ENCODE measurements at regions not wholly inside any gene's neighbourhood (a gene's known extent, or its start where the extent isn't known, plus 50 kb on each side); places are given as distances from the start of the nearest gene placed in this dataset.
"Not testable (repeated sequence)": the region's sequence is repeated elsewhere in the genome, so short reads cannot be mapped to it uniquely, and the experiment has no call there.

DNA sequence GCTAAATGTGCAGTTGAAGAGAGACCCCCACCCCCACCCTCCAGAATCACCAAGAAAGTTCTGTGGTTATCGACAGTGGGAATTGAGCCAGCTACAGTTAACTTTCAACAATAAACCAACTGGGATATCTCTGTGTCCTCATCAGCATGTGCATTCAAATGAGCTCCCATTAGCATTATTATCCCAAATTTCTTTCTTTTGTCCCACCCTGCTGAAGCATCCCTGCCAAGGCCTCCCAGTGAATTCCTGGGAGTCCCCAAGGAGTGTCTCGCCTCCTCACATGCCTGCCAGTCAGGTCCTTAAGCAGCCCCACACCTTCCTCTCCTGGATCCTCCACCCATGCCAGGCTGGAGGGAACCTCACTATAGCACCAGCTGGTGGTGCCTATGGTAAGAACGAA, 422.1 kb upstream of the HNRNPA3 start:
- DNase-seq (ENCODE audit: low read depth in 2 of 3, low spot score in 2 of 3), result no peak

DNA sequence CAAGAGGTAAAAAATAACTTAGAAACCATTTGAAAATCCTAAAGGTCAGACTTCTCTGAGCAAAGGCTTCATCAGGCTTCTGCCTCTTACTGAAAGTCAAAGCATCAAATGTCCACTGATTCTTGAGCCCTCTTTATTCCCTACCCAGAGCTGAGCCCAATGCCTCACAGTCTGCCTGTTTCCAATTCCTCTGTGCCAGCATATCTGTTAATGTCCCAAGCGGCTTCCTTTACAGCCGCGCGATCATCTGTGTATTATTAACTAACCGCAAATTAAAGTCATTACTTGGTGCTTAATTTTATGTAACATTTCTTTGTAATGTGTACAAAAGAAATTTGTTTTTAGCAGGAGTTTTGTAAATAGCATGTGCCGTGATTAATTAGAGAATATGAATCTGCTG, 418.8 kb upstream of the HNRNPA3 start:
- no peak for DNase-seq (ENCODE audit: low read depth in 2 of 3, low spot score in 2 of 3)

DNA sequence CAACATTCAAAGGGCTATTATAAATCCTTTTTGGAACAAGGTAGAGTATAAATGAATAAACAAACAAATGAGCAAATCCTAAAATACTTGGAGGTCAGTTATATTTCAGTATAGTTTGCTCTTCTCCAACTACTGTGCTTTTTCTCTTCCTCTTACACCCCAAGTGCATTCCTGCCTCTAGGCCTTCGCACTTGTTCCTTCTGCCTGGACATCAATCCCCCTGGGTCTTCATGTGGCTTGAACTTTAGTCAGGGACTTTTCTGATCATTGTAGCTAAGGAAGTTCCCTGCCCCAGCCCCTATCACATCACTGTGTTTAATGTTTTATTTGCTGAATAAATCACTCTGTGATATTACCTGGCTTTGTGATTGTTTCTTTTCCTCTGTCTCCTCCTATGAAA, 418.2 kb upstream of the HNRNPA3 start:
- DNase-seq (ENCODE audit: low read depth in 2 of 3, low spot score in 2 of 3), result no peak

DNA sequence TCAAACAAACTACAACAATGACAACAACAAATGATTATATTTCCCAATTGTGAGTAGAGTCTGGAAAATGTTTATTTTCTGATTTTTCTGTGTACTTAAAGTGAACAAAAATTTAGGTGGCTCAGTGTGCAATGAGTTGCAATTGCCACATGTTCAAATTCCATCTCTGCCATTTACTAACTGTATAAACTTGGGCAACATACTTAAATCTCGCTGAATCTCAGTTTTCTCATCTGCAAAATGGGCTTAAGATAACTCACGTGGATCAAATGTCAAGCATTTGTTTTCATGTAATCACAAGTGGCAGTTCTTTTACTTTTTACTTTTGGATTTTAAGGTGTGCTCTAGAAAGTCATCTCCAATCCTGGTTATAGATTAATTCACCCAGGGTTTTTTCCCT, 416.8 kb upstream of the HNRNPA3 start:
- no peak for DNase-seq (ENCODE audit: low read depth in 2 of 3, low spot score in 2 of 3)

DNA sequence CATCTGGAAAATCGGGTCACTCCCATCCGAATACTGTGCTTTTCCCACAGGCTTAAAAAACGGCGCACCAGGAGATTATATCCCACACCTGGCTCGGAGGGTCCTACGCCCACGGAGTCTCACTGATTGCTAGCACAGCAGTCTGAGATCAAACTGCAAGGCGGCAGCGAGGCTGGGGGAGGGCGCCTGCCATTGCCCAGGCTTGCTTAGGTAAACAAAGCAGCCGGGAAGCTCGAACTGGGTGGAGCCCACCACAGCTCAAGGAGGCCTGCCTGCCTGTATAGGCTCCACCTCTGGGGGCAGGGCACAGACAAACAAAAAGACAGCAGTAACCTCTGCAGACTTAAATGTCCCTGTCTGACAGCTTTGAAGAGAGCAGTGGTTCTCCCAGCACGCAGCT, 415.9 kb upstream of the HNRNPA3 start:
- not testable (repeated sequence) for DNase-seq (ENCODE audit: low read depth in 2 of 3, low spot score in 2 of 3)

DNA sequence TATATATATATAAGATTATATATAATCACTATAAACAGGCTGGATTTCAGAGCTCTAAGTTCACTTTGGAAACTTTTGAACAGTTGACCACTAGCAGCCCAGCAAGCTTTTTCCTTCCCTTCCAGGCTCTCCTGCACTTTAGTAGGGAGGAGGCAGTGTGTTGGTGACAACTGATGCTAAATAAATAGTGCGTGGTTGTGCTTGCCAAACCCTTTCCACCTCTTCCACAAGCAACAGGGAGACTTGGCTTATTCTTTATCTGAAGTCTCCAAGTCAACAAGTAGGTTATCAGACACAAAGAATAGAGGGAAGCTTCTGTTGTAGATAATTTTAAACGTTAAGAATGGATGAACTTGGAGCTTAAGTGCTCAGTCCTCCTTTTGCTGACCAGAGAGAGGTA, 408.2 kb upstream of the HNRNPA3 start:
- DNase-seq (ENCODE audit: low read depth in 2 of 3, low spot score in 2 of 3), result no peak

DNA sequence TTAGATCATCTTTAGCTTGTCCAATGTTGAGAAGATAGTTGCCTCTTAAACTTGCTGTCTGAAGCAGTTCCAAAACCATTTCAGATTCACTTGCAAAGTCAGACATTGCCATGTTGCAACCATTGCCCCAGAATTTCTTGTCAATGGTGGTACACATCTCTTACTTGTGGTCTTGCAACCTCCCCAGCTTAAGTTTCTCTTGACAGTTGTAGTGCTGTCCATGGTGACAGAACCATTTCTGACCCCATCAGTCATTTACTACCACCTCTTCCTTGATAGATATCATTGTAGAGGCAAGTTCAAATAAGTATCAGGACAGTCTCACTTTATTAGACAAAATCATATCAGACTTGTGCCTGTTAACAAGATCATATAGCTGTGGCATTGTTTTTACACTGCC, 407.2 kb upstream of the HNRNPA3 start:
- no peak for DNase-seq (ENCODE audit: low read depth in 2 of 3, low spot score in 2 of 3)

DNA sequence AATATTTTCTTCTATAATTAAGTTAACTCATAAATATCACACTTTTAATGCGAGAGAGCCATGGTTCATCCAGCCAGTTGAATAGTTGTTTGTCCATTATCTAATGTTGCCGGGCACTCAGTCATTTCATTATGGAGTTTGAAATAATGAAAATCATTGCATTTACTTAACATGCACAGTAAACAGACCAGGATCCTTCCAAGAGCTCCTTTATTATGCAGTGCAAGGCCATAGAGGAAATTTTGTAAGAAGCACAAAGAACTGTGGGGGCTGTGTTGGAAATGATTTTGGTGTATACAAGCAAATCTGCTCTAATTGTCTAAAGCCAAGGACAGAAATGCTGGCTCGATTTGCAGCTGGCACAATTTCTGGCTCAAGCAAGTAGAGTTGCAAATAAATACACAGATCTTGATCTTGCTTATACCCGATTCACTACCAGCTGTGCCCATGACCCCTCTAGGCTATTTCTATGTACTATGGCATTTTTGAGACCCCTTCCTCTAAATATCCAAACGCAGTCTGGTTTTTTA, 400.3 kb upstream of the HNRNPA3 start:
- DNase-seq (ENCODE audit: low read depth in 2 of 3, low spot score in 2 of 3), result no peak

DNA sequence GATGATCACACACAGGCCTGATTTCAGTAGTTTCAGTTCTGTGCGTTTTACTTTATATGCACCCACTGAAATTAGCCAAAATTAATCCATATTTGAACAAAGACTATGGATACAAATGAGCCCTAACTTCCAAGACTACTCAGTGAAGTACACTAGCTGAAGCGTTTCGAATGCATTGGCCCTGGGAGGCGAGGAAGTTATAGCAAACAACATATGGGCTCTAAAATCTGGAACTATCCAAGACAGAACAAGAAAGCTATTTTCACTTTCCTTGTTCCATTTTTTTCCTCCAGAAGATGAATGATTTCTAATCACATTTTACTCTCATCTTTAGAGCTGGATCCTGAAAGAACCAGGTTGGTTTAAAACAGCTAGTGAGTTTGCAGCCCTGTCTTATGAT, 399.4 kb upstream of the HNRNPA3 start:
- DNase-seq (ENCODE audit: low read depth in 2 of 3, low spot score in 2 of 3), result no peak

DNA sequence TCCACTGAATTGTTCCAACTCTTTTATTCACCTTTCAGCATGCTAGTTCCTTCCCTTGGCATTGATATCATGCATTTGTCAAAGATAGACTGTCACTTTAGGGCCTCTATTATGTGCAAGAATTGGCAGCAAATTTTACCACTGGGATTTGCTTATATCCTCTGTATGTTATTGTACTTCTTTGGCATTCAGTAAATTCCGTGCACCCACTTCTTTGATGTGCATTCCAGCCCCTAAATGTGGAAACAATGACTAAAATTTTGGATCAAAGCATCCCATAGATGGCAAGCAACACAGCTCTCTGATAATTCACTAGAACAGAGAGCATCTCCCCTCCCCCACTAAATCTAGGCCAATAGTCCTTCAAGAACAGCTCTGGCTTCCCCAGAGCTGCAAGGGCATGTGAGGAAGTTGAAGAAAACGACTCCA, 399.0 kb upstream of the HNRNPA3 start:
- DNase-seq (ENCODE audit: low read depth in 2 of 3, low spot score in 2 of 3), result no peak

DNA sequence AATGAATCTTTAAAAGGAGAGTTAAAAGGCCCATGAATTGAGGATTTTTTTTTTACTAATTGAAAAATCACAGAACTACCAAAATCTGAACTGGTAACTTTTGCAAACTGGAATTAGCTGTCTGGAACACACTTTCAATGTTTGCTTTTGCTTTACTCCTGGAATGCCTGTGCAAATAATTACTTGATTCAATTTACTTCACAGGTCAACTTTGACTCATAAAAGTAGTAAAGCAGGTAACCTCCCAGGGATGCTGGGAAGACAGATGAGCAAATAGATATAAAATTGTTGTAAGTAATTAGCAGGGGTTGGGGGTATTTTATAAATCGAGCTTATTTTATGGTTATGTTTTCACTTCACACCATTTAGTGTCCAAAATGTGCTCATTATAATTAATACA, 398.3 kb upstream of the HNRNPA3 start:
- no peak for DNase-seq (ENCODE audit: low read depth in 2 of 3, low spot score in 2 of 3)

DNA sequence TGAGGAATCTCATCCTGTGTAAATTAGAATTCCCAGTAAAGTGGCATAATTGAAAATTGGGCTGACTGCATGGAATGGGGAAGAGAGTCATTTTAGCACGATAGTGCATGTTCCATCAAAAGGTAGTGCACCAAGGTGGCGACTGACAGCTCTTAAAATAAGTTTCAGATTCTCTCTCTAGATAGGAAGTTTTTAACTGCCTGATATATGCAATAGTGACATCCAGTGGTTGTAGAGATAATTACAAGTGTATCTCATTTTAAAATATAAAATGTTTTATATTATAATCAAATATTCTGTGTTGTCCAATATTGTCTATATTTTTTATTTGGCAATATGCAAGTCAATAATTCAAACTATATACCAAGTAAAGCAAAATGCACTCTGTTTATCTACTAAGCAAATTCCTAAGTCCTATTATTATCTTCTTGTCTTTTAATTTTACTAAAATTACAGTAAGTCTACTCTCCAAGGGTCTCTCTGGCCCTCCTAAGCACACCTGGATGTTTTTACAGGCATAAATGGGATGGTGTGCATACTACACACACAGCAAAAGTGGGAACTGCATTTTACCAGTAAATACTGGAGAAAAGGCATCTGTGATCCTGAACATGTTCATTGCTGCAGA, 397.7 kb upstream of the HNRNPA3 start:
- DNase-seq (ENCODE audit: low read depth in 2 of 3, low spot score in 2 of 3), result no peak

DNA sequence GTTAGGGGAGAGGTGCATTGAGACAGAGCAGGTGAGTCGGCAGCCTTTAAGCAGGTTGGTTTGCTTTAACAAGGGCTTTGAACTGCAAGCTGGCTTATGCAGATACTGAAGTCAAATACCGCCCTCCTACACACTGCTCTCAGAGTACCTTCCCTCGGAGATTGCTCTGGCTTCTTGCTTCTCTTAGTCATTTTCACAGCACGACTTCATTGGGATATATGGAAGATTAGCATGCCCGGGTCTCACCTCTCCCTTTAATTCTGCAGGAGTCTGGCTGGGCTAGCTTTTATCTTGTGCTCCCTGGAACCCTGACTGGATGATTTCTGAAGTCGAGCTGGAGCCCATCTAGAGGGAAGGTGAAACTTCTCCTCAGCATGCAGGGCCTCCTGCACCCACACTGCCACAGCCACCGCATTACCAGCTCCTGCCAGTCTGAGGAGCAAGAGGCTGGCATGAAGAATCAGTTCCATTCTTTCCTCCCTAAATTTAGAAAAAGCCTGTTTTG, 395.5 kb upstream of the HNRNPA3 start:
- DNase-seq (ENCODE audit: low read depth in 2 of 3, low spot score in 2 of 3), result no peak

DNA sequence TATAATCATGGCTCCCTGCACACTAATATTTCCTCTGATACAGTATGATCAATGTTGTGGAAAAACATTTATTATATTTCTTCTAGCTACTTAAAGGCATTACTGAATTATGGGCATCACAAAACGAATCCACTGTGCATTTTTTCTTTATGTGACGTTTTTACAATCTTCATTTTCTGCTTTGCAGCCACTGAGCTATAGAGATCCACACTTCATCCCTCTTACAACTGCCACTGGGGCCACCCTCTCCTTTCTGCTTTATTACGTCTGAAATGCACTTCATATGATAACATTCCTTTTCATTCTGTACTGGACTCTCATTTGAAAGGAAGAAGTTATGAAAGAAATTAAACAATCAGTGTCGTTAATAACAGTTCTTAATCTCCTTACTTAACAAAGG, 394.5 kb upstream of the HNRNPA3 start:
- DNase-seq (ENCODE audit: low read depth in 2 of 3, low spot score in 2 of 3), result no peak

DNA sequence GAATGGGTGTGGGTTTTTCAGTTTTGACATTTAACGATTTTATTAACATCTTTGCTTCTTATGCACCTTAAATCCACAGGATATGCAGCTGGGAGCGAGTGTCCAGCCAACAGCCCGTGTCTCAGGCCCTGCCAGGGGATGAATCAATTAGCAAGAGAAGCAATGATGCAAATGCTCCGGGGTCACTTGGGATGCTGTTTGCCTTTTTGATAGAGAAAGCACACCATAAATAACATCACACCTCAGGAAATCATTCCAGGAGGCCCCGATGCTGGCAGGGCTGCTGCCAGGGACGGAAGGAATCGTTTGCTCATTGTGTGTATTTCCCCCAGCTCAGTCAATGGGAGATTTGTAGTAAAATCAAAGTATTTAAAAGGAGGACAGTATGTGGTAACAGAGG, 394.0 kb upstream of the HNRNPA3 start:
- DNase-seq (ENCODE audit: low read depth in 2 of 3, low spot score in 2 of 3), result no peak

DNA sequence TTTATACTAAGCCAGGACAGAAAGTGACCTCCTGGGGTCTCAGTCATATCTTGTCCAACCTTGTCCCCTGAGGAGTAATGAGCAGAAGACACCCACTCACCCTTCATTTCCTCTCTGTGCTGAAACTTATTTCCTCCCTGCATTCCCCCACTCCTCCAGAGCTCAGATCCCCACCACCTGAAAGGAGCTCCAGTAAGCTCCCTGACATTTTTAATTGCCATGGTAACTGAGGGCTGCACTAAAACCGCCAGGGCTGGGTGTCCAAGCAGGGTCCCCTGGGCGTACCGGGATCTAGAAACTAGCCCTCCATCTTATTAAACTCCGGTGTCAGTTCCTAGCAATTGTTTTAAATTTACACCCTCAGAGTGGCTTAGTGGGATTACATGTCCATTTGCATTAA, 393.3 kb upstream of the HNRNPA3 start:
- no peak for DNase-seq (ENCODE audit: low read depth in 2 of 3, low spot score in 2 of 3)

DNA sequence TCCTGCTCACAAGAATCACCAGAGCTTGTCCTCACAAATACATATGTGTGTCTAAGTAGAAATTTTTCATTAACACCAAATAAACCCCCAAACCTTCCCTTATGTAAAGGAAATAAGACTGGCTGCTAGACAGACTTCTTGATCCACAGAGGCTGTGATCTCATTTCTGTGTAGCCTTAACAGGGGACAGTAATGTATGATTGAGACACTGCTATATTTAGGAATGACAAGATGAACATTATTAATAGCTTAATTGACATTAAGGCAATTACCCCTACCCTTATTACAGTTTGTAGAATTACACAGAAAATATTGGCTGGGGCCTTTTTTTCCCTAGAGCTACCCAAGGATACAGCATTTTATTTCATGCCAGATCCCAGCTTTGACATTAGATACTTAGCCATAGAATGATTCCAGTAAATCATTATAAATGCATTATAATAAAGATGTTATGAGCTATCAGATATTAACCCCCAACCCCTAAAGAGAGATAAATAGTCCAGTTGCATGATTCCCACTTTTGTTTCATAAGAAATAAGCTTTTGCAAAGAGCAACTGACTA, 392.1 kb upstream of the HNRNPA3 start:
- no peak for DNase-seq (ENCODE audit: low read depth in 2 of 3, low spot score in 2 of 3)

DNA sequence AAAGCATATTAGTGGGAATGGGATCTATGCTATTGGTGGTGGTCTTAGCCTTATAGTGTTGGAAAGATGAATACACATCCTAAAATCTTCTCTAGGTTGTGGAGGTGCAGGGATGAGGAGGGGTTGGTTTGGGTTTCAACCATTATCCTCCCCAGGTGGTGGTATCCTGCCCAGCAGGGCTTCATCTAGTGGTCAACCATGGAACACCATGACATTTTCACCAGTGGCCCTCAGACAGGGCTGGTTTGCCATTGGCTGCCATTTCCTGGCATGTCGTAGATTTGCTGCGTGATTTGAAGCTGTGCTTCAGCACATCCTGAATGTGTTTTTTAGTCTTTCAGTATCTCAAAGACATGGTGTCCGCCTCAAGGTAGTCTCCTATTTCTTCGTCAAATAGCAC, 391.2 kb upstream of the HNRNPA3 start:
- DNase-seq (ENCODE audit: low read depth in 2 of 3, low spot score in 2 of 3), result no peak

DNA sequence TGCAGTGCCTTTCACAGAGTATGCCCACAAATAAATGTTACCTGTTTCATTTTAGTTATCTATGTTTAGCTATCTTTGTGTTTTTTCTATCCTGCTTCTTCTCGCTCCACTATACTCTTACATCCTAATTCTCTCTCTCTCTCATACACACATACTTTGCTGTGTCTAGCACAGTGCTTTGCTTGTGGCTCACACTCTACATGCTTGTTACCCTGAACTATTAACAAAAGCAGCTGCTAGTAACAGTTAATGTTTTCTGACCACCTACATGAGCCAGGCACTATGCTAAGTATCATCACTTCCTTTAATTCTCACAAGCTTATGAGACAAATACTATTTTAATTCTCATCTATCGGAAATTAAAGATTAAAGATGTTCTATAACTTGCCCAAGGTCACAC, 390.5 kb upstream of the HNRNPA3 start:
- no peak for DNase-seq (ENCODE audit: low read depth in 2 of 3, low spot score in 2 of 3)

DNA sequence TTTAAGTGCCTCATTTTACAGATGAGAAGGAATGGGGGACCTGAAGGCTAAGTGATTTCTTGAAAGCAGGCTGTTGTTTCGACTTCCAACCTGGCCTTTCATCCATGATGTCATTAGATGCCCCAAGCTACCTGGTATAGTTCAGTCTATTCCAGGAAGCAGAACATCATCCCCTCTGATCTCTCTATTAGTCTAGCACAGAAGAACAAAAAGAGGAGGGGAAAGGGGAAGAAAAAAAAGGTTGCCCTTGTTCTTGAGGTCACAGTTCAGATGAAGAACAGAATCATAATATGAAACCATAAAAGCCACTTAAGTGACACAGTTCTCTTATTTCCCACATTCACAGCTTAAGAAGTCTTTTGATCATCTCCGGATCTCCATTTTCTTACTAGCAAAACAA, 386.2 kb upstream of the HNRNPA3 start:
- DNase-seq (ENCODE audit: low read depth in 2 of 3, low spot score in 2 of 3), result no peak

DNA sequence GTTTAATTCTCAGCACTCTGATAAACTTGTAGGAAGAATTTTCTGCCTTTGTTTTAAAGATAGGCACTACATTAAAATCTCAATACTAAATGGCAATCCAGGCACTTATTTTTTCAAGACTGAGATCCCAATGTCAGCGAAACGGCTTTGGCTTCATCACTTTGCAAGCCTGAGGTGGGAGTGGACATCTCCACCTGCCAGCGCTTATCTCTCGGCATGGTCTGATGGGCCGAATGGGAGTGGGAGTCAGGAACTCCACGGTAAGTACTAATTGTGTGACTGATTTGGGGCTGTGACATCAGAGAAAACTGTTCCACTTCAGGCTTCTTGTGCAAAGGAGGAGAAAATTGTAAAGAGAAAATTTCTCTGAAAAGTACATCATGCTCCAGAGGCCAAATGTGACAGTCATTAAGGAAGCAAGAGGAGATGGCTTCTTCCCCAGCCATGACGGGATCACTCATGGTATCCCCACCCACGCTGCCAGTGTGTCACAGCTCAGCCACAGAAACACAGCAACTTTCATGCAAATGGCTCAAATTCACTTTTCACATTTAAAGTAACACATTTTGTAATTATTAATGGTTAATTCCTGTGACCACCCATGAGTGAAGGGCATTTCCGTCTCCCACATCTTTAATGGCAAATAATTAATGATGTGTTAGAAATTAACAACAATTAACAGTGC, 385.5 kb upstream of the HNRNPA3 start:
- peak in 1 of 3 experiments; percentile 10 for DNase-seq (ENCODE audit: low read depth in 2 of 3, low spot score in 2 of 3)

DNA sequence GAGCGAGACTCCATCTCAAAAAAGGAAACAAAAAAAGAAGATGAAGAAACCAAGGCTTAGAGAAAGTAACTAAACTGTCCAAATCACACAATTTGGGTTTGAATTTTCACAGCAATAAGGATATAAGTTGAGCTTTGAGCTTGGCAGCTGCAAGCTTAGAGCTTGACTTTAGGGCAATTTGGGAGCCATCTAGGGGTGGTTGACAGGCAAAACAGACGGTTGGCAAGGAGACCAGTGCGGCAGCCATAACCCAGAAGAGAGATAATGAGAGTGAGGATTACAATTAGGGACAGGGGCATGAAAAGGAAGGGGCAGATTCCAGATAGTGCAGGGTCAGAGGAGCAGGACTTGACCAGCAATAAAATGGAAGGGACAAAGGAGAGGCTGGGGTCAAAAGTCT, 382.2 kb upstream of the HNRNPA3 start:
- DNase-seq (ENCODE audit: low read depth in 2 of 3, low spot score in 2 of 3), result no peak
